Kasumi-1 (cell line): ENCODE measurements at regions not wholly inside any gene's neighbourhood (a gene's known extent, or its start where the extent isn't known, plus 50 kb on each side); places are given as distances from the start of the nearest gene placed in this dataset.
"Not testable (repeated sequence)": the region's sequence is repeated elsewhere in the genome, so short reads cannot be mapped to it uniquely, and the experiment has no call there.

Experiments
- DNase-seq, 2 experiments: peaks; one replicate each; lab custom pipeline; 2025; lab: John Stamatoyannopoulos, UW

GRCh38 chr6:142016666-142017065 lies 116.1 kb upstream of the GJE1 start:
- DNase-seq: not testable (repeated sequence)

DNA sequence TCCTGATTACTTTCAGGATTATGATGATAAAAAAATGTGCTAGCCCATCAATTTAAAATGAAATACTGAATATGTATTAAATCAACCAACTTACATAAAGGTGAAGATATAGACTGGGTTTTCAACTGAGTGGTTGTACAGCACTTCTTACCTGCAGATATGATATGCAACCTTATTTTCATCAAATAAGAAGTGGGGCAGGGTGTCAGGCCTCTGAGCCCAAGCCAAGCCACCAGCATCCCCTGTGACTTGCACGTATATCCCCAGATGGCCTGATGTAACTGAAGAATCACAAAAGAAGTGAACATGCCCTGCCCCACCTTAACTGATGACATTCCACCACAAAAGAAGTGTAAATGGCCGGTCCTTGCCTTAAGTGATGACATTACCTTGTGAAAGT lies 117.3 kb upstream of the GJE1 start:
- DNase-seq: not testable (repeated sequence)

GRCh38 chr6:142015011-142015410 lies 117.7 kb upstream of the GJE1 start:
- no peak for DNase-seq

DNA sequence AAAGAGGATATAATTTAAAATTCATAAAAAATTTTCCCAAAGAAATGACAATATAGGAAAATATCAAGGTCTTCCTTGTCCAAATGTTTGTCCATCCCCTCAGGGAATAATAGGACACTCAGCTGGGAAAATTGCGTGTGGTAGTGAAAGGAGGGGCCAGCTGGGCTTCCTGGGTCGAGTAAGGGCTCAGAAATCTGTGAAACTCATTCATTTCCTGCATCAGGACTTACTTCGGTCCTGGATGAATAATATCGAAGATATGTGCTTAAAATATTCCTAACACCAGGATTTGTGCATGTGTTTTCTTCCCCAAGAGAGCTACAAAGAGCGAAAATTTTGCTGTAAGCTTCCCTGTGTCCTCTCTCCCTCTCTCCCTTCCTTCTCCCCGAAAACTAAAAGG lies 118.2 kb upstream of the GJE1 start:
- DNase-seq: no peak

DNA sequence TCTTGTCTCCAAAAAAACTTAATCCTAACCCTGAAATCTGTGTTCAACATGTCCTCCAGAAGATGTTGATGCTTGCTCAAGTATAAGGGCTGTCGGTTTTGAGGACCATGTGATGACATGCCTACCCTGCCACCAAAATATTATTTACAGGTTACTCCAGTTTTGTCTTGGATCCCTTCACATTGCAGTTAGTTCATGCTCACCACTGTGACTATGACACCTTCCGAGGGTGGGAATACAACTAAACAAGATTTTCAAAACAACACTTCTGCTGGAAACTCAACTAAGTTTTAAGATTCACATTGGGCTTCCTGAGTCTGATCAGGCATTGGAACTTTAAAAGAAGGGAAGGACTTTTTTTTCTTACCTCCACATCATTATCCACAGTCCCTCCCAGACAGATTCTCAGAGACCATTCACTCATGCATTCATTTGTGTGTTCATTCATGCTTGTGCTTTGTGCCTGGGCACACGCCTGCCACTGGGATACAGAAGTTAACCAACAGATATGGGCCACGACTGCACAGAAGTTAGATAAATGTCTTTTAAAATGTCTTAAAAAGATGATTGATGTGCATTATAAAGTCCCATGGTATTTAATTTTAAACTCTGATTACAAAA lies 118.7 kb upstream of the GJE1 start:
- DNase-seq: no peak

- no peak for DNase-seq
Measured at GRCh38 chr6:142013287-142013686, 119.4 kb upstream of the GJE1 start.

GRCh38 chr6:142011775-142012174 lies 121.0 kb upstream of the GJE1 start:
- DNase-seq: no peak

DNA sequence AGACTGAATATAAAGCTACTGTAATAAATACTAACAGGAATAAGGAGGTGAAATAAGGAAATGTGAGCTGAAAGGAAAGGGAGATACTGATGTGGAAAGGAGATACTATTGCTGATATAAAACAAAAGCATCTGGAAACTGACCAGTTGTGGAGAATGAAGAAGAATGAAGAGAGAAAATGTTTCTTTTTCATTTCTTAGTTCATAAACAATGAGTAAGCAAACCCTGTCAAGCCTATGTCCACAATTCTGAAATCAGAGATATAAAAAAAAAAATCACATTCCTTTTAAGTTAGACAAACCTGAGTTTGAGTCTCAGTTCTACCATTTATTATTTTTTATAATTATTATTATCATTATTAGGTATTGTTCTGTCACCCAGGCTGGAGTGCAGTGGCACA lies 121.6 kb upstream of the GJE1 start:
- DNase-seq: no peak

- DNase-seq: no peak
Measured at GRCh38 chr6:142009647-142010046, 123.1 kb upstream of the GJE1 start.

DNA sequence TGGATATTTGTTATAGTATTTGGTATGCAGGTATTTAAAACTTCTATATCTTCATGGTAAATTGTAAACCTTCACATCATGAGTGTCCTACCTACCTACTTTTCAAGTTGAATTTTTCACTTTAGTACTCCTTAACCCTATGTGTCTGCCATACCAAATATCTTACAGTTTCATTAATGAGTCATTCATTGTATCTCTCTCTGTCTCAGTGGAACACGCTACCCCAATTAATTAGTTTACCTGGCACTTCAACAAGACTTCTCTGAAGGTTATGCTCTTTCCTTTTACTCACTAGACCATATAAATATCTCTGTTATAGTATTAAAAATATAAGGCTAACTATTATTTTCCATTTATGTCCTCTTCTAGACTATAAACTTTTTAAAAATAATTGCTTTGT lies 123.9 kb upstream of the GJE1 start:
- DNase-seq: no peak

DNA sequence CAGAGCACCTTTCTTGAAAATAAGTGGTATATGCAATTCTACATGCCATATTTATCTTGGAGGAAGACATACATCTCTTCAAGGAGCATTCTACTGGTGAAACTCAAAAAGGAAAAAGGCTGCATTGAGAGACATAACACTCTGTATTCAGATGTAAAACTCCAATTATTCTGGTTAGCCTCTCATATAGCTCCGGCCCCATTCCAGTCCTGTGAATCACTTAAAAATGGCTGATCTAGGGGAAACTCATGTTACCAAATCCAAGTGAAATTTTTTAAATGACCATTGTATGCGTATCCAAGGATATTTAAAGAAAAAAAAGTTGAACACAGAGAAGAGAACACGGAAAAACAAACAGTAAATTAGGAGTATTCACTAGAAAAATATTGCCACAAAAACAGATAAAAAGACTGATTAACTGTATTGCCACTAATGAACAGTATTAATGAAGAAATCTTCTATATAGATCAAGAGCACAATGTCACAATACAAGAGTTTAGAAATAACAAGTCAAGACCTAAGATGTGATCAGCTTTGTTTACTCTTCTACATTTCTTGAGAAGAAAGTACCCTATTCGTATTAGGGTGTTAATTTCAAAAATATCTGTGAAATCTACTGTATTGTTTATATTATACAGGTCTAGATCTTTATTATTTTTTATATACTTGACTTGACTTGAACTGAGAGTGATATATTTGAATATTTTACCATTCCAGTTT lies 124.5 kb upstream of the GJE1 start:
- DNase-seq: no peak

DNA sequence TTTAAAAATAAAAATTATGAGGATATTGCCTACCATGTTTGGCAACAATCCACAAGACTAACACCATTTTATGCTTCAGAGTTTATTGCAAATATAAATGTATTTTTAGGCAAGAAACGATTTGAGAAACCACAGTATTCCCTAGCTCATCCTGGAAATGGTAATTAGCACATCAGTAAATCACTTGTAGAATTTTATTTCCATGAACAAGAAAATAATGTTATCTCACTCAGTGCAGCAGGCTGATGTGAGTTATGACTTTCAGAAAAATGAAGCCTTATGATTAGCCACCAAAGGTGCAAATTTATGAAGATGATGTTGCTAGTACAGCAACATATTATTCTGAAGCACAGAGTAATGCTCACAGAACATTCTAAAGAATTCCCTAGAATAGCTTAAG lies 127.7 kb upstream of the GJE1 start:
- DNase-seq: no peak

DNA sequence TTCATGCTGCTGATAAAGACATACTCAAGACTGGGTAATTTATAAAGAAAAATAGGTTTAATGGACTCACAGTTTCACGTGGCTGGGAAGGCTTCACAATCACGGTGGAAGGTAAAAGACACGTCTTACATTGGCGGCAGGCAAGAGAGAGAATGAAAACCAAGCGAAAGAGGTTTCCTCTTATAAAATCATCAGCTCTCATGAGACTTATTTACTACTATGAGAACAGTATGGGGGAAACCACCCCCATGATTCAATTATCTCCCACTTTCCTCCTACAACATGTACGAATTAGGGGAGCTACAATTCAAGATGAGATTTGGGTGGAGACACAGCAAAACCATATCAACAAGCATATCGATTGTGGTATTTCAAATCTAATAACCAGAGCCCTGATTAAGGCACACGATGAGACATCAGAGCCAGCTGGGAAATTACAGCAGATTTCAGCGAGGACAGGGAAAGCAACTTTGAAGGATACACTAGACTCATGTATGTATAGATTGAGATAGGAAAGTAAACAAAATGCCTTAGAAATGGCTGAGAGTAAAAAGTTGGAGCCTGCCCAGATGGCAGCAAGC lies 129.8 kb upstream of the GJE1 start:
- DNase-seq: no peak

GRCh38 chr6:141996823-141997222 lies 135.9 kb upstream of the GJE1 start:
- DNase-seq: no peak

DNA sequence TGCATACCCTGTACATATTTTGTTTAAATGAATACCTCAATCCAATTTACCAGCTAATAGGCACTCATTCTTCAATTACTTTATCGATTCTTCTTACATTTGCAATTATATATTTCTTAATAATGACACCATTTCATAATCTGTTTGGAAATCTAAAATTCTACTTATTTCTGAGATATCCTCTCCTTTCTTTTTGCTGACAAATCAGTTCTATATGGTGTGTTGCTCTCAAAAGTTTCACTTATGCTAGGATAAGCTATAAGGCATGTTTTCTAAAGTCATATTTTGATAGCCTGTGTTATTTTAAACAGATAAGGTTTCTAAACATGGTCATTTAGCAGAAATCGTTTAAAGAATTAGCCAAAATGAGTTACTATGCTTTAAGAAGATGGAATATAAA lies 140.6 kb upstream of the GJE1 start:
- no peak for DNase-seq

DNA sequence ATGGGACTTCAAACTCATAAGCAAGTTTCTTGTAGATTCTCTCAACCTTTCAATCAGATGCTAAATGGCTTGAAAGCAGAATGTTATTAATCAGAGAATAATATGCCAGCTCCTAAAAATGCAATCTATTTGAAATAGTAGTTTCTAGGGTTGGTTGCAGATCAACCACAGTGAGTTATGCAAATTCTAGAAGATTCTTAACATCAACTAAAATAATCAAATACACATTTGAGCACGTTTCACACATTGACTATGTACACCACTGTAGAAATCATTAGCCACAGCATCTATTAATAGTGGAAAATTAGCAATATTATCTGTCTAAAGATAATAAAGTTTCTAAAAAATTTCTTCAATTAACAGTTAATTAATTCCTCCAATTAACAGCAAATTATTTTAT lies 141.9 kb upstream of the GJE1 start:
- no peak for DNase-seq

DNA sequence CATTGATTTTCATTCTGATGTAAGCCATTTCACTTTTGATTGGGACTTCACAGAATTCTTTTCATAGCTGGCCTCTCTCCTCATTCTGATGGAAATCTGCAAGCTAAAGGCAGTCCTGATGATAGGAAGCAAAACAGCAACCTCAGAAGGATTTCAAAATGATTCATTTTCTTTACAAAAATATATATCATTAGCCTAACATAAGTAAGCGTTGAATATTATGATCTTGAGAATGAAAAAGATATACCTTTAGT lies 143.1 kb upstream of the GJE1 start:
- DNase-seq: no peak

GRCh38 chr6:141988954-141989705 lies 143.6 kb upstream of the GJE1 start:
- DNase-seq: peak; percentile 53 to 80

DNA sequence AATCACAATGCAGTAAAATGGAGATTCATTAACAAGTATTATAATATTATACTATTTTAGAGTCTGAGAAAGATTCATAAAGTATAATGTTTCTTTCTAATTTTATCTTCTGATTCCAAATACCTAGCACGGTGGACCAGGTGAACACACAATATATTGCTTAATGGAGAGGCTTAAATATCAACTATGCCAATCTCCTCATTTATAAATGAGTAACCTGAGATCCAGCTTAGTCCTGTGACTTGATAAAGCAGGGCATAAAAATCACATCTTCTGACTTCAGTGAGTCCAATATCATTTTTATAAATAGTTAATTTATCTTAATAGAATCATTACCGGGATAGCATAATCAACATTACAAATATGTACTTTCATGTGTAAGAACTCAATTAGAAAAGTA lies 144.4 kb upstream of the GJE1 start:
- no peak for DNase-seq

- no peak for DNase-seq
Measured at GRCh38 chr6:141986457-141986856, 146.3 kb upstream of the GJE1 start.

DNA sequence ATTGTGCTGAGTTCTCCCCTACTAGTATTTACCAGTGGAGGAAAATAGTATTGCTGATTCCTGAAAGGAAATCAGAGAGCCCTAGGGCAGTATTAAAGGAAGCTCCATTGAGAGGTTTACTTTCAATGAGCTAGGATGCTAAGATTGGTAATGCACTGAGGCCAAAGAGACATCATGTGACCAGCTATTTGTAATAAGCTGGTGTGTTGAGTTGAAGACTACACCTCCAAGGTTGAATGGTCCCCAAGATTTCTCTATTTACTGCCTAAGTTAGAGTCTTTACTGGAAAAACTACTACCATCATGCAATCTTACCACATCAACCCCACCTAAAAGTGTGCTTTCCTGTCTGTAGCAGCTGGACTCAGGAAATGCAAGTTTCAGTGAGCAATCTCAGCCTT lies 151.5 kb upstream of the GJE1 start:
- DNase-seq: no peak

GRCh38 chr6:141977782-141978181 lies 154.9 kb upstream of the GJE1 start:
- DNase-seq: no peak

GRCh38 chr6:141976994-141977393 lies 155.7 kb upstream of the GJE1 start:
- DNase-seq: no peak
